ENCODE measurements at regions not wholly inside any gene's neighbourhood (a gene's known extent, or its start where the extent isn't known, plus 50 kb on each side); places are given as distances from the start of the nearest gene placed in this dataset.

- no peak for DNase-seq
- H3K4me1 ChIP-seq (ENCODE audit: insufficient read depth, low read length), result no peaks in the 10 kb centered on the region; the same call in 1 of the 2 replicates
- no peak overlapping the region for H3K56ac ChIP-seq (ENCODE audit: insufficient read length, low read depth, low read length)
- TF ChIP-seq CTCF (conservative IDR thresholded peaks at IDR 0.05), result no peak
- no peak overlapping the region for H2AFZ ChIP-seq (ENCODE audit: low read length)
- no peak overlapping the region for H2BK15ac ChIP-seq (ENCODE audit: low read depth, low read length)
- no peak overlapping the region for H3K27ac ChIP-seq (ENCODE audit: insufficient read length, low read depth, low read length)
- no peaks in the 10 kb centered on the region for H3K9me3 Mint-ChIP-seq
- H3K27me3 ChIP-seq (ENCODE audit: insufficient read depth, low read length), result no peaks in the 10 kb centered on the region
- H3K79me2 ChIP-seq (ENCODE audit: insufficient read depth, low read length), result no peaks in the 10 kb centered on the region
- H3K9ac ChIP-seq (ENCODE audit: extremely low read depth, insufficient read length, low read length), result no peak overlapping the region
- H2BK120ac ChIP-seq (ENCODE audit: low read depth, low read length, poor library complexity, severe bottlenecking), result no peak overlapping the region
- no peaks in the 10 kb centered on the region; the same call in 1 of the 2 replicates for H3K27me3 Mint-ChIP-seq (ENCODE audit: low read depth)
- H3K23ac ChIP-seq (ENCODE audit: insufficient read length, low read depth, low read length), result no peak overlapping the region
- no peak overlapping the region for H3K27ac Mint-ChIP-seq
- peaks cover 11 to 15% of the 10 kb centered on the region in 2 experiments for H3K4me1 Mint-ChIP-seq
- no peak overlapping the region for H2BK12ac ChIP-seq (ENCODE audit: insufficient read length, low read depth, low read length)
- no peaks in the 10 kb centered on the region for H3K79me1 ChIP-seq (ENCODE audit: insufficient read depth, low read depth, low read length, poor library complexity, severe bottlenecking)
- H3K36me3 Mint-ChIP-seq (ENCODE audit: insufficient read depth in 1 of 3, low read depth in 3 of 3), result no peaks in the 10 kb centered on the region
- H3T11ph ChIP-seq (ENCODE audit: low read length), result no peak overlapping the region
- no peak overlapping the region for H2BK20ac ChIP-seq (ENCODE audit: low read depth, low read length, poor library complexity, severe bottlenecking)
- H2BK5ac ChIP-seq (ENCODE audit: insufficient read length, low read length), result no peak overlapping the region
- no peak overlapping the region for H2AK5ac ChIP-seq (ENCODE audit: insufficient read length, low read length)
- H4K91ac ChIP-seq (ENCODE audit: insufficient read length, low read depth, low read length), result no peak overlapping the region
- no peak overlapping the region for H3K18ac ChIP-seq (ENCODE audit: insufficient read length, low read depth, low read length)
- H3K9me3 ChIP-seq (ENCODE audit: control insufficient read depth, low read depth, low read length), result no peaks in the 10 kb centered on the region
- H3K4me2 ChIP-seq (ENCODE audit: insufficient read depth, insufficient read length, low read length), result no peak overlapping the region
- no peak overlapping the region for H4K5ac ChIP-seq (ENCODE audit: insufficient read length, low read depth, low read length)
- H3K14ac ChIP-seq (ENCODE audit: insufficient read depth, low read length), result no peak overlapping the region
- H3K23me2 ChIP-seq (ENCODE audit: insufficient read length, low read depth, low read length, poor library complexity, severe bottlenecking), result no peaks in the 10 kb centered on the region
- H3K4ac ChIP-seq (ENCODE audit: low read depth, low read length), result no peak overlapping the region
- no peak overlapping the region for H4K8ac ChIP-seq (replicated peaks; ENCODE audit: insufficient read length, low read depth, low read length)
- H4K20me1 ChIP-seq (ENCODE audit: control insufficient read depth, insufficient read depth, insufficient read length), result no peaks in the 10 kb centered on the region
- no peak overlapping the region for H3K4me3 Mint-ChIP-seq
Measured at GRCh38 chr2:104041351-104041750, 812.6 kb upstream of the POU3F3 start.

Data from H9 (cell line).